AG10803 (cell line): ENCODE measurements at regions not wholly inside any gene's neighbourhood (a gene's known extent, or its start where the extent isn't known, plus 50 kb on each side); places are given as distances from the start of the nearest gene placed in this dataset.

Experiments used
- DNase-seq: peaks from one replicate; pipeline ENCODE4 v3.0.0; 2010; ENCODE audit warnings: low read depth
- H3K4me3 ChIP-seq: 2 replicates; pipeline ENCODE4 v1.5.1; 2011; ENCODE audit warnings: mild to moderate bottlenecking, low read length, control low read depth
- CTCF ChIP-seq: conservative IDR thresholded peaks from 2 replicates; pipeline ENCODE4 v1.5.1; 2011; ENCODE audit warnings: mild to moderate bottlenecking, low read length, control low read depth, inconsistent platforms

GRCh38 chr9:90005388-90005787, 400.6 kb downstream of the GADD45G start:
- no peak overlapping the region for H3K4me3 ChIP-seq
- TF ChIP-seq CTCF = no peak
- DNase-seq = no peak

DNA sequence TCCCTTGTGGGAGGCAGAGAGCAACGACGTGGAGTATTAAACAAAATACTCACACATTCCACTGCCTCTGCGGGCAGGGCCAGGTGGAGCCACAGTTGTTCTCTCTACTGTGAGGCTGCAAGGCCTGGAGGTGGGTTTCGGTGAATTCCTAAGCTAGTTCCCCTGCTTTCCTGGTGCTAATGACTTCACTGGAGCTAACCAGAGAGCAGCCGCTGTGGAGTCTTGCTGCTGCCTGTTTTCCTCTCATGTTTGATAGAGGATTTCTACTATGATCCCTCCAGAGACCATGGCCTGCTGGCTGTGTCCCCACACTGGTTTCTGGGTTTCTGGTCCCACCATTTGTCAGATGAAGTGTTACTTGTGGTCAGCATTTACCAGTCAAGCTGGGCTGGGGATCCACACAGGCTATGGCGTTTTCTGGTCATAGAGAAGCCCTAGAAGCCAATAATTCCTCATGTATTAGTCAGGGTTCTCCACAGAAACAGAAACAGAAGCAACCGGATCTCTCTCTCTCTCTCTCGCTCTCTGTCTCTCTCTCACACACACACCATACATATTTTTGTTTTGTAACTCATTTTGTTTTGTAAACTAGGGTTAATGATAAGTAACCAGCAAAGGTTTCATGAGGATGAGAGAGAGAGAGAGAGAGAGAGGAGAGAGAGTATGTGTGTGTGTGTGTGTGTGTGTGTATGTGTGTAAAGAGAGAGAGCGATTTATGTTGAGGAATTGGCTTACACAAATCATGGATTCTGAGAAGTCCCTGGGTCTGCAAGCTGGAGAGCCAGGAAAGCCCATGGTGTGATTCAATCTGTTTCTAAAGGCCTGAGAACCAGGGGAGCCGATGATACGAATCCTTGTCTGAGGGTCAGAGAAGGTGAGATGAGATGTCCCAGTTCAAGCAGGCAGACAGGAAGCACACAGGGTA, 403.0 kb downstream of the GADD45G start:
- no peak for TF ChIP-seq CTCF
- peak; percentile 87 for DNase-seq

GRCh38 chr9:90009447-90009846, 404.6 kb downstream of the GADD45G start:
- H3K4me3 ChIP-seq = no peak overlapping the region
- no peak for TF ChIP-seq CTCF
- DNase-seq = no peak

More for the DNA sequence above, 403.0 kb downstream of the GADD45G start:
- H3K4me3 ChIP-seq = no peak overlapping the region

GRCh38 chr9:90010793-90011192, 406.0 kb downstream of the GADD45G start:
- no peak for DNase-seq
- H3K4me3 ChIP-seq = no peak overlapping the region
- TF ChIP-seq CTCF = no peak

- no peak overlapping the region for H3K4me3 ChIP-seq
- DNase-seq = no peak
- TF ChIP-seq CTCF = no peak
Observed at GRCh38 chr9:90012949-90013348, 408.1 kb downstream of the GADD45G start.

- no peak overlapping the region for H3K4me3 ChIP-seq
- DNase-seq = no peak
- TF ChIP-seq CTCF = no peak
Observed at GRCh38 chr9:90013778-90014177, 409.0 kb downstream of the GADD45G start.

- no peak for DNase-seq
Observed at GRCh38 chr9:90014421-90014820, 409.6 kb downstream of the GADD45G start.

More at GRCh38 chr9:90014421-90014820, 409.6 kb downstream of the GADD45G start:
- no peak overlapping the region for H3K4me3 ChIP-seq
- no peak for TF ChIP-seq CTCF
